ENCODE measurements at regions not wholly inside any gene's neighbourhood (a gene's known extent, or its start where the extent isn't known, plus 50 kb on each side); places are given as distances from the start of the nearest gene placed in this dataset.

- TF ChIP-seq, protein P1, sequence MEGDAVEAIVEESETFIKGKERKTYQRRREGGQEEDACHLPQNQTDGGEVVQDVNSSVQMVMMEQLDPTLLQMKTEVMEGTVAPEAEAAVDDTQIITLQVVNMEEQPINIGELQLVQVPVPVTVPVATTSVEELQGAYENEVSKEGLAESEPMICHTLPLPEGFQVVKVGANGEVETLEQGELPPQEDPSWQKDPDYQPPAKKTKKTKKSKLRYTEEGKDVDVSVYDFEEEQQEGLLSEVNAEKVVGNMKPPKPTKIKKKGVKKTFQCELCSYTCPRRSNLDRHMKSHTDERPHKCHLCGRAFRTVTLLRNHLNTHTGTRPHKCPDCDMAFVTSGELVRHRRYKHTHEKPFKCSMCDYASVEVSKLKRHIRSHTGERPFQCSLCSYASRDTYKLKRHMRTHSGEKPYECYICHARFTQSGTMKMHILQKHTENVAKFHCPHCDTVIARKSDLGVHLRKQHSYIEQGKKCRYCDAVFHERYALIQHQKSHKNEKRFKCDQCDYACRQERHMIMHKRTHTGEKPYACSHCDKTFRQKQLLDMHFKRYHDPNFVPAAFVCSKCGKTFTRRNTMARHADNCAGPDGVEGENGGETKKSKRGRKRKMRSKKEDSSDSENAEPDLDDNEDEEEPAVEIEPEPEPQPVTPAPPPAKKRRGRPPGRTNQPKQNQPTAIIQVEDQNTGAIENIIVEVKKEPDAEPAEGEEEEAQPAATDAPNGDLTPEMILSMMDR (conservative IDR thresholded peaks at IDR 0.05; ENCODE audit: low read length): no peak
- TF ChIP-seq EZH2phosphoT487 (IDR thresholded peaks at IDR 0.05; ENCODE audit: borderline replicate concordance, low read depth, low read length): no peak
These were observed 89.7 kb upstream of the NR4A3 start for GRCh38 chr9:99731950-99732349.
